ENCODE measurements at regions not wholly inside any gene's neighbourhood (a gene's known extent, or its start where the extent isn't known, plus 50 kb on each side); places are given as distances from the start of the nearest gene placed in this dataset.

DNA sequence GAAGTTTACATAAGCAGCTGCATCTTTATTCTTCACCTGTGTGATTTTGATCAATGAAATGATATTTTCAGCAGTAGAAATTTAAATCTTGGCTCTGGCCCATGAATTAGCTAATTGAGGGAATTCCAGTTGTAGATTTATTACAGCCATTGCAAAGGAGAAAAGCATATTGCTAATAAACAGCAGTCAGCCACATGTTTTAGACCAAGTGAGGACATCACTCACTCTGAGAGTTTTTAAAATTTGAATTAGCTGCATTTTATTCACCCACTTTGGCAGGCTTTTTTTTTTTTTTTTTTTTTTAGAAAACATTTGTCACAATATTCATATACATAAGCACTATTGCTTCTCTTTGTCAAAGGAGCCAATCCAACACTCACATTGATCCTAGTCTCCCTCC lies 479.4 kb upstream of the VRK2 start:
- H2BK120ac ChIP-seq (ENCODE audit: low read depth, low read length, poor library complexity, severe bottlenecking): no peak overlapping the region
- no peak overlapping the region for H3K4ac ChIP-seq (ENCODE audit: low read depth, low read length)
- no peak overlapping the region for H3K18ac ChIP-seq (ENCODE audit: insufficient read length, low read depth, low read length)
- H3K4me2 ChIP-seq (ENCODE audit: insufficient read depth, insufficient read length, low read length): no peak overlapping the region
- H3K4me1 Mint-ChIP-seq: no peaks in the 10 kb centered on the region
- H3K27me3 ChIP-seq (ENCODE audit: insufficient read depth, low read length): no peaks in the 10 kb centered on the region
- no peaks in the 10 kb centered on the region for H3K27me3 Mint-ChIP-seq (ENCODE audit: low read depth)
- H3K23me2 ChIP-seq (ENCODE audit: insufficient read length, low read depth, low read length, poor library complexity, severe bottlenecking): no peaks in the 10 kb centered on the region
- no peaks in the 10 kb centered on the region for H3K79me1 ChIP-seq (ENCODE audit: insufficient read depth, low read depth, low read length, poor library complexity, severe bottlenecking)
- no peaks in the 10 kb centered on the region for H4K20me1 ChIP-seq (ENCODE audit: control insufficient read depth, insufficient read depth, insufficient read length)
- no peak overlapping the region for H4K5ac ChIP-seq (ENCODE audit: insufficient read length, low read depth, low read length)
- no peaks in the 10 kb centered on the region for H3K4me1 ChIP-seq (ENCODE audit: insufficient read depth, low read length)
- DNase-seq: no peak
- no peak overlapping the region for H3K27ac ChIP-seq (ENCODE audit: insufficient read length, low read depth, low read length)
- H3K9ac ChIP-seq (ENCODE audit: extremely low read depth, insufficient read length, low read length): no peak overlapping the region
- H3K9me3 Mint-ChIP-seq: no peaks in the 10 kb centered on the region
- no peaks in the 10 kb centered on the region for H3K36me3 Mint-ChIP-seq (ENCODE audit: insufficient read depth in 1 of 3, low read depth in 3 of 3)
- no peak overlapping the region for H3K4me3 Mint-ChIP-seq
- no peak overlapping the region for H2BK20ac ChIP-seq (ENCODE audit: low read depth, low read length, poor library complexity, severe bottlenecking)
- no peak overlapping the region for H2AFZ ChIP-seq (ENCODE audit: low read length)
- no peaks in the 10 kb centered on the region for H3K79me2 ChIP-seq (ENCODE audit: insufficient read depth, low read length)
- H4K91ac ChIP-seq (ENCODE audit: insufficient read length, low read depth, low read length): no peak overlapping the region
- H3K56ac ChIP-seq (ENCODE audit: insufficient read length, low read depth, low read length): no peak overlapping the region
- H2BK5ac ChIP-seq (ENCODE audit: insufficient read length, low read length): no peak overlapping the region
- H2BK15ac ChIP-seq (ENCODE audit: low read depth, low read length): no peak overlapping the region
- TF ChIP-seq, protein P1, sequence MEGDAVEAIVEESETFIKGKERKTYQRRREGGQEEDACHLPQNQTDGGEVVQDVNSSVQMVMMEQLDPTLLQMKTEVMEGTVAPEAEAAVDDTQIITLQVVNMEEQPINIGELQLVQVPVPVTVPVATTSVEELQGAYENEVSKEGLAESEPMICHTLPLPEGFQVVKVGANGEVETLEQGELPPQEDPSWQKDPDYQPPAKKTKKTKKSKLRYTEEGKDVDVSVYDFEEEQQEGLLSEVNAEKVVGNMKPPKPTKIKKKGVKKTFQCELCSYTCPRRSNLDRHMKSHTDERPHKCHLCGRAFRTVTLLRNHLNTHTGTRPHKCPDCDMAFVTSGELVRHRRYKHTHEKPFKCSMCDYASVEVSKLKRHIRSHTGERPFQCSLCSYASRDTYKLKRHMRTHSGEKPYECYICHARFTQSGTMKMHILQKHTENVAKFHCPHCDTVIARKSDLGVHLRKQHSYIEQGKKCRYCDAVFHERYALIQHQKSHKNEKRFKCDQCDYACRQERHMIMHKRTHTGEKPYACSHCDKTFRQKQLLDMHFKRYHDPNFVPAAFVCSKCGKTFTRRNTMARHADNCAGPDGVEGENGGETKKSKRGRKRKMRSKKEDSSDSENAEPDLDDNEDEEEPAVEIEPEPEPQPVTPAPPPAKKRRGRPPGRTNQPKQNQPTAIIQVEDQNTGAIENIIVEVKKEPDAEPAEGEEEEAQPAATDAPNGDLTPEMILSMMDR (conservative IDR thresholded peaks at IDR 0.05): no peak
- H3T11ph ChIP-seq (ENCODE audit: low read length): no peak overlapping the region
- H3K23ac ChIP-seq (ENCODE audit: insufficient read length, low read depth, low read length): no peak overlapping the region
- no peak overlapping the region for H2AK5ac ChIP-seq (ENCODE audit: insufficient read length, low read length)
- H4K8ac ChIP-seq (replicated peaks; ENCODE audit: insufficient read length, low read depth, low read length): no peak overlapping the region
- no peak overlapping the region for H3K14ac ChIP-seq (ENCODE audit: insufficient read depth, low read length)
- no peak overlapping the region for H2BK12ac ChIP-seq (ENCODE audit: insufficient read length, low read depth, low read length)
- no peak overlapping the region for H3K27ac Mint-ChIP-seq
- no peaks in the 10 kb centered on the region for H3K9me3 ChIP-seq (ENCODE audit: control insufficient read depth, low read depth, low read length)

Measured in H9 (cell line).